HG03196 (cell line): ENCODE measurements at regions not wholly inside any gene's neighbourhood (a gene's known extent, or its start where the extent isn't known, plus 50 kb on each side); places are given as distances from the start of the nearest gene placed in this dataset.

Source experiments
- ATAC-seq: cut with Tn5 transposase; IDR thresholded peaks from one replicate; pipeline ENCODE4 v1.9.1; 2021; ENCODE audit not compliant: unreplicated experiment

DNA sequence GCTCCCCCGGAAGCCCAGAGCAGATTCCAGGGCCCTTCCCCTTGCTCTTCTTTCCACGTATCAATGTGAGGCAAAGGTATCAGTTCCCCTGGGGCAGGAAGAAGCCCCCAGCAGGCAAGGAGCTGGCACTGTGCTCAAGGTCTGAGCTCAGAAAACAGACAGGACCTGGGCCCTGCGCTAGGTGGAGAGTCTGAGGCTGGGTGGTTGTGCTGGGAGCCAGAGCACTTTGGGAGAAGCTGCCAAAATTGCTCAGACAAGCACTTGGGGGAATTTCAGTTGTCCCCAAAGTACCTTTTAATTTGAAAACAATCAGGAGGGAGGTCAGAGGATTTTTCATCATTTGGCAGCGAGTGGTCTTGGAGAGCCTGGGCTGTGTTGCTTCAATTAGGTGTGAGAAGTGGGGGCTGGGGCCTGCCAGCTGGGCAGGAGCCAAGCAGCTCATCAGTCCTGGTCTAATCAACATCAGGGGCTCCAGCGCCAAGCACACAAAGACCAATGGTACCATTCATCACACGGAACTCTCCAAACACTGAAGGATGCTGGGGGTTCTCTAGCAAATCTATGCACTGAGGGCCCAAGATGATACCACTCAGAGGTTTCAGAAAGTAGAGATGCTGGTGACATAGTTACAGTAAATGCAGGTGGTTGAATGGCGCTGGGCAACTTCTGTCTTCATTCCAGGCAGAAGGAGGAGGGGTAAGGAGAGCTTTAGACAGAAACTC is 176.5 kb downstream of the SNX18 start:
- no peak for ATAC-seq

DNA sequence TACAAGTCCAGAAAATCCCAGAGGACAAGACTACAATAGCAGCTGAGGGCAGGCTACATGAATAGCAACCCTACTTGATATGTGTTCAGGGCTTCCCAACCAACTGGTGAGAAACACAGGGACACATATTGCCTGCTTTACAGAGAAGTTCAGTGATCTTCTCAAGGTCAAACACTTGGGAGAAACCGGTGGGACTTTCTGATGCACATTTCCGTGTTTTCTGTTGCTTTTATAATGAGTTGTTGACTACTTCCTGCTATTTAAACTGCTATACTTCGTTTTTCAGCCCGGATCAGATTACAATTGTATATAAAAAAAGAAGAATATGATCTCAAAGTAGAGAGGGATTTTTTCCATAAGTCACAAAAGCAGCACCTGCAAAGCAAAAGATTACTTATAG is 175.1 kb downstream of the SNX18 start:
- no peak for ATAC-seq

DNA sequence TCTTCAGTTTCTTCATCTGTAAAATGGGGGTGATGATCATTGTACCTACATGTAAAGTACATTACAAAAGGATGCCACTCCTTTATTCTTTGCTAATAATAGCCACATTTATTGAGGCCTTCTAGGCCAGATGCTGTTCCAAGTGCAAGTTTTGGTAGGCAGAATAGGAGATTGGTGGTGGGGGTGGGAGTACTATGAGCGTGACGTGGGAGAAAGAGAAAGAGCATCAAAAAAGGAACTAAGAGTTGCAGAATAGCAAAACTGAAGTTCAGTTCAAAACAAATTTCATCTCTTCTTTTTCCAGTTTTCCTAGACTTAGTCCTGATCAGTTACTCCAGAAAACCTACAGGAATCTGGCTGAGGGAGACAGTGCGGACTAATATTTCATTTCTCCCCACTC is 174.1 kb downstream of the SNX18 start:
- no peak for ATAC-seq

DNA sequence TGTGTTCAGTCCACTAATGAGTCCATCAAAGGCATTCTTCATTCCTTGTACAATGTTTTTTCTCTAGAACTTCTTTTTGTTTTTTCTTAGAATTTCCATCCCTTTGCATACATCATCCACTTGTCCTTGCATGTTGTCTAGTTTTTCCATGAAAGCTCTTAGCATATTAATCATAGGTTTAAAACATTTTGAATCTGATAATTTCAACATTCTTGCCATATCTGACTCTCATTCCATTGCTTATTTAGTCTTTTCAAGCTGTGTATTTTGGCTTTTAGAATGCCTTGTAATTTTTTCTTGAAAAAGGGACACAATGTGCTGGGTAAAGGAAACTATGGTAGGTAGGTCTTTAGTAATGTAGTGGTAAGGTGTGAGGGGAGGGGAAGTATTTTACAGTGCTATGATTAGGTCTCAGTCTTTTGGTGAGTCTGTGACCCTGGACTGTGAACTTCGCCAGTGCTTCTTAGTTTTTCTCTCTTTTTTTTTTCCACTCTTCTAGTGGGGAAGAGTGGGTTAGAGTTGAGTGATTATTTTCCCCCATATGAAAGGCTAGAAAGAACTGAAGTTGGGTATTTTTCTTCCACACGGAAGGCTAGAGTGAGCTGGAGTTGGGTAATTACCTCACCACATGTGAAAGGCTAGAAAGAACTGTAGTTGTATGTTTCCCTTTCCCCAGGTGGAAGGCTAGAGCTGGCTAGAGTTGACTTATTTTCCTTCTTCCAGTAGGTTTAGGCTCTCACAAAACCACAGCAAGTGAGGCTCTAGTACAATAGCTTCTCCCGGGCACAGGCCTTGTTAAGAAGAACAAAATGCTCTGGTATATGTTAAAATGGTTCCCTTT is 172.1 kb downstream of the SNX18 start:
- ATAC-seq: no peak

DNA sequence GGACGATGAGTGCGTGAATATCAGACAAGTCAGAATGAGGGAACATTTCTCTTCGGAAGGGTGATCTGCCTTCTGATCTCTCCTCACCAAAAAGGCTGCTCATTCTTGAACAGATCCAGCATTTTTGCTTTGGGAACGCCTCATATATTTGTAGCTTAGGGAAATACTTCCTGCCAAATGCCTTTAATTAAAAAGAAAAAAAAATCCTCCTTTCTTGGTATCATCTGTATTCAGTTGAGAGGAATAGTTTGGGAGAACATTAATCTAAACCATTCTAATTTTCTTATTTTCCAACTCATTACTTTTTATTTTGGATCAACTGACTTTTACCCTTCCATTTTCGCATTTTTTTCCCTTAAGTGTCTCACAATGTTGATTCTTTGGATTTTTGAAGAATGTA is 163.4 kb downstream of the SNX18 start:
- ATAC-seq: no peak

DNA sequence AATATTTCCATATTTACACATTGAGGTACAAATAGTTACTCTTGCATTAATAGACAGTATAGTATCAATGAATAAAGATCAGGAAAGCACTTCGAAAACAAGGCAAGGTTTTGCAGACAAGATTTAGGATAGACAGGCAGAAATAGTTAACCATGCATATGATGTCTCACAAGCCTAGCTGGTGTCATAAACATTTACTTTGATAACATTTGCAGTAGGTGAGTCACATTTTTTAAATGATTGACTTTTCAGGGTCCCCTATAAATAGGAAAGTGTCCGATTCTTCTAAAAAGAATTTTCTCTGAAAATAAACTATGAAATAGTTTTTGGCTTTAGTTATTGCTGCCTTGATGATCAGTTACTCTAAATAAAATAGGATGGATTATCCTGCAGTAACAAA is 162.1 kb downstream of the SNX18 start:
- no peak for ATAC-seq

DNA sequence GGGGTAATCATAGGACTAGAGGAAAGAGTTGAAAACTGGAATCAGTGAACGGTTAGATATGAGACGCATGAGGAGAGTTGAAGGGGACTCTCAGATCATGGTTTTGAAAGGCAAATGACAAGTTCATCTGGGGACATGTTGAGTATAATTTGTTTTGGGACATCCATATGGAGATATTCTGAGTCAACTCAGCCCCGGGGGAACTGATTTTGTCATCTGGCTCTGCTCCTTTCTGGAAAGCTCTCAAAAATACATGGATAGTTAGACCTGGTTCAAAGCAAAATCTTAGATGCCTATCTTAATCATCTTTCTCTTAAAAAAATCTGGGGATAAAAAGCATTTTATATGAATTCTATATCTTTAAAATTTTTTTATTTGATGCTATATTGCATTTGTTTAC is 161.2 kb downstream of the SNX18 start:
- ATAC-seq: no peak

DNA sequence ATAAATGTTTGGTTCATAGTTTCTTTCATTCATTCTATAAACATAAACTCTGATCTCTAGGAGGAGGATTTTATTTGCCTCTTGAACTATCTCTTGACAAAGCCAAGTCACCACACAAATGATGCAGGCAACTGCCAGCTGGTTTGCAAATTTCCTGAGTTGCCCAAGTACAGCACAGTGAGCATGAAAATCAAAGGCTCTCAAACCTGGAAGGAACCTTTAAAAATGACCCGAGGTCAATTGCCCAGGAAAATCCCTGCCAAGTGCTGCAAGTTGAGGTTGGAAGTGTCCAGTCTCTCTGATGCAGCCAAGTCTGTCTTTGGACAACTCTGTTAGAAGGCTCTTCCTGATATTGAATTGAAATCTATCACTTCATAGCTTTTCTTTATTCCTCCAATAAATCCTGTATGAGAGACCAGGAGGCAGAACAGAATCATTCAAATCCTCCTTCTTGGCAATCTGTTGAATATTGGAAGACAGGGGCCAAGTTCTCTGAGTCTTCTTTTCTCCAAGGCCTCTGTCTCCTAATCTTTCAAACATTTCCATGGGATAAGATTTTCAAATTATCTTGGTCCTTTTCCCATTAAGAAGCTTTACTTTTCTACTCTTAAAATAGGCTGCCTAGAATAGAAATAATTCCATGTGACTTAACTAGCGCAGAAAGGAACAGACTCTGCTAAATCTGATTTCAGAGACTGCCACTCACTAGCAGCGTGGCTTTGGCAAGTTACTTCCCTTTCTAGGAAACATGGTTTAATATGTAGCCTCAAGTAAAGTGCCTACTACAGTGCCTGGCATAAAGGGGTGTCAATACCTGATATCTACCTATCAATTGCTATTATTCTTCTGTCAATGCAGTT is 159.2 kb downstream of the SNX18 start:
- no peak for ATAC-seq

DNA sequence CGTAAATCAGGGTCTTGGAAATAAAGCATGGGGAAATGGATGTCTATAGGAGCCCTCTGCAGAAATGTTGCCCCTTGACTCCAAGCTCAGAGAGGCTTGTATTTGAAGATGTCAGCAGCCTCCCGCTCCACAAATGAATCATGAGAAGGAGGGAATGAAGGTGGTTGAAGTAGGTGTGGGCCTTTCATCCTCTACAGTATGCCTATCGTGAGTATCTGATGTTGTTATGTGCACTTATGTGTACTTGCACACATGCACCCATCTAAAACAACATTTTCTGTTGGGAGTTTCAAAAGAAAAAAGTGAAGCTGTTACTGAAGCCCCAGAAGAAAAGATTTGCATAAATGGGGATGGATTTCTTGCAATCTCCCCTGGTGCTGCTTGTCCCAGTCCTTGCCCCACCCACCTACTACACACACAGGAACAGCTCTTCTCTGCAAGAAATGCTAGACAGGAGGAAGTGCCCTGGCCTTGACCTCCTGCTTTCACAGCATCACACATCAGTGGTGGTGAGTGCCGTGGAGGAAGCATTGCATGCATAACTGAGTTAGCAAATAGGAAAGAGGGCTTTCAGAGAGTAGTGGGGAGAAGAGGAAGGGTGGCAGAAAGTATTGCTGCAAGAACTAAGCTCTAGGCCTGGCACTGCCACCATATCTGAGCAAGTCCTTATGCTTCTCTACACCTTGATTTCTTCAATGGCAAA is 156.1 kb downstream of the SNX18 start:
- ATAC-seq: no peak

DNA sequence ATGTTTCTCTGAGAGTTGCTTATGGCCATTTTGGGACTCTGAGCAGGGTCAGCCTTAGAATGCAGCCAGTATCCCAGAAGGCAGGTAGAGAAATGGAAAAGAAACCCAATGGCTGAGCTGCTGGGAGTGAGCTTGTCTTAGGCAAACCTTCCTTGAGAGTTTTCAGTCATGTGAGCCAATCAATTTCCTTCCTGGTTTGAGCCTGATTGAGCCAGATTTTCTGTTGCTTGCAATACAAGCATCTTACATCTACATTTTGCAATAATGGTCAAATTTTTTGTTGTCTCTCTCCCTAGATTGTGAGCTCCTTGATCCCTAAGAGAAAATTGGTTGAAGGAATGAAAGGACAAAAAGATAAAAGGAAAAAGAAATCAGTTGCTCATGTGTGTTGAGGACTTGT is 155.3 kb downstream of the SNX18 start:
- ATAC-seq: no peak

DNA sequence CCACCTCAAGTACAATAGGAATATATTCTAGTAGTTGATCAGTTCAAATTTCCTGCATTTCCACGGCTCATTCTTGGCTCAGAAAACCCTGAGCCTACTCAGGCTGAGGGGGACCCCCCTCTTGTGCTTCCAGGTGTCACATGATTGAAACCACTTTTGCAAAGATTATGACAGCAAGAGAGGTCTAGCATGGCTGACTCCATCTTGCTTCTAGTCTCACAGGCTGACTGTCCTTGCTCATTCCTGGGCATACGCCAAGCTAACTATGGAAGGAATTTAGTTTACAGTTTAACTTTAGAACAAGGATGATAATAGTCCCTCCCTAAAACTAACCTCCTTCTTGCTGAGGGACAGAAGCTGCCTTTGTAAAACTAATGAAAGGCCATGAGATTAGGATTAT is 154.1 kb downstream of the SNX18 start:
- ATAC-seq: no peak

DNA sequence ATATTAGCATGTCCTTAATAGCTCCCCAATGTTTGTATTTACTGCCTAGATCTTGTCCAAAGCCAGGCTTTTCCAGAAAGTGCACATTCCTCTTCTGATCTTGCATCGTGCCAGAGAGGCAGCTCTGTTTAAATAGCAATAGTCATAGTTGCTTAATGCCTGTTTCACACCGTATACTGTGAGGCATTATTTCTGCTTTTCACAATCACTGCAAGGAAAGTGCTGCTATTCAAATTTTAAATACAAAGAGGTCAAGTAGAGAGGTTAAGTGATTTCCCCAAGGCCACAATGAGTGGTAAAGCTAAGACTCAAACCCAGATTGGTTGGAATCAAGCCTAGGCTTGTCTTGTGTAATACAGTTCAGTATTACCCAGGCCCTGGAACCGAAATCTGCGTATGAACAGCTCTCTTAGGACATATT is 153.6 kb downstream of the SNX18 start:
- ATAC-seq: no peak

DNA sequence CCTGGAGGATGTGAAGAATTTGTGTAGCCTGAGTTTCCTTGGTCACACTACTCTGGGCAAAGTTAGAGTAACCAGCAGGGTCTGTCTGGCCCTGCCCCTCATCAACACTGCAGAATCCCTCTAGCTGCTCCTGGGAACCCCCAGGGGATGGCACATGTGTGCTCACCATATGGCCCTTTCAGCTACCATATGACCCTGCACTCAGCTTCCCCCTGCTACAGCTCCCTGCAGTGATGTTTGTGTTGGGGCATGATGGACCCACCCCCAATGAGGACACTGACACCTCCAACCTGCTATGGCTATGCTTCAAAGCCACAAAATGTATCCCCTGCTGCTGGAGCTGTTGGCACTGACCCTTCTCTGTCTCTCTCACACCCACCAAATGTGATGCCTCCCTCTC is 152.7 kb downstream of the SNX18 start:
- no peak for ATAC-seq

DNA sequence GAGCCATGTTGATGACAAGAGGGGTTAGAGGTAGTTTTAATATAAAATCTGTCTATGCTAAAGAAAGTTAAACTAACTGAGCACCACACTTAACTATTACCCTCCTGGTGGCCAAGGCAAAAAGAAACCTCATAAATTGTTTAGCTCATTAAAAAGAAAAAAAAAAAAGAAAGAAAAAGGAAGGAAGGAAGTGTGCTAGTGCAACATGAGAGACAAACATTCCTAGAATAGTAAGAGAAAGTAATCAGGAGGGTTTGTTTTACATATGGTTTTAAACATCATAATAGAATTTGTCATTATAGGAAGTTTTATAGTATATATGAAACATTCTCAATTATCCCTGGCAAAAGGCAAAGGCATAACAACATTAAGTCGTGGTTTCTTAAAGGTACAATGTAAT is 152.3 kb downstream of the SNX18 start:
- no peak for ATAC-seq

DNA sequence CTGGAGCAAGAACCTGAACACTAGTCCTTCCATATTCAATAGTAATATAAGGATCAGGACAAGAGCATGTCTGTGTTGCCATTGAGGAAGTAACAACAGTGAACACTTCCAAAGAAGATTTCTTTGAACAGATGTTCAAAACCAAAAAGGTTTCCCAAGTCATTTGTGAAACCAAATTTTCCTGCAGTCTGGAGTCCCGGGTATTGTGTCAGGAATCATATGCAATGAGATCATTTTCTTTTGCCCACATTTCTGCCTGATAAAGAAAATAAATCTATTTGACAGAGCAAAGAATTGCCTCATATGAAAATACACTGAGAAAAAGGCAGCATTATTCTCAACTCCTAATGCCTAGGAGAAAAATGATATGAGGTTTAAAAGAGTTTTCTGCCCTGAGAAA is 151.7 kb downstream of the SNX18 start:
- ATAC-seq: no peak

DNA sequence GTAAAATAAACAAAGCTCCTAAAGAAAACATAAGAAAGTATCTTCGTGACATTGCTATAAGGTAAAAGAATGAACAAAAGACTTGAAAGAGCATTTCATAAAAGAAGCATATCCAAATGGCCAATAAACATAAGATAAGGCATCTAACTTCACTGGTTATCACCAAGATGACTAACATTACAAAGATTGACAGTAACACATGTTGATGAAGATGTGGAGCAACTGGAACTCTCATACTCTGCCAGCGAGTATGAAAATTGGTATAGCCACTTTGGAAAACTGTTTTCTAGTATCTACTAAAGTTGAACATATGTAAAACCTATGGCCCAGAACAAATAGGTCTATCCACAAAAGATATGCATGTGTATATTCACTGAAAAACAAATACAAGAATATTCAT is 150.5 kb downstream of the SNX18 start:
- ATAC-seq: no peak

DNA sequence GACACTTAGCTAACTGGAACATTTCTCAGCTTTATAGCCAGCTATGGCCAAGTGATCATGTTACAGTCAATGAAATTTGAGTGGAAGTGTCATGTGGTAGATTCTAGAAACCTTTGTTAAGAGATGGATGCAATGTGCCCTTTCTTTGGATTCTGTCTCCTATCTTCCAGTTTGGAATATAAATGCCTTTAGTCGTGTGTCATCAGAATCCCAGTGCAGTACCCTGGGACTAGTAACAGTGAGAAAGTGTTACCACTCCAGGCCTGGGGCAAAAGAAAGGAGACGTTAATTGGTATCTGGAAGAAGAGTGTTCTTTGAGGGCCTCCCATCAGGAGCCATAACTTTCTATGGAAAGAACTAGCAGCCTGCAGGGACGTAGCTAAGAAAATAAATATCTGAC is 149.6 kb downstream of the SNX18 start:
- ATAC-seq: no peak

DNA sequence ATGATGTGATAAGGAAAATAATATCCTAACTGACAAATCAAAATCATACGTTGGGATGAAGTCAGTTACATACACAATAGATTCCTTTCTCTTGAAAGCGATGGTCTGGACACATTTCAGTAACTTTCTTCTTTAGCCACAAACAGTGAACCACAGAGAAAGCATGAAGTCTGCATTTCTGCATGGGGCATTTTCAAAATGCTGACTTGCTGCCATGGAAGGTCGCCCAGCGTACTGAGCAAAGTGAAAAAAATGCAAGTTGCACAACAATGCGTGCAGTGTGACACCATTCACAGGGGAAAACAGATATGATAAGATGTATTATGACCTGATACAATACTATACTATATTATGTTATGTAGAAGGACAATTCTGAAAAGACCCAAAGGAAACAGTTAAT is 146.3 kb downstream of the SNX18 start:
- no peak for ATAC-seq

DNA sequence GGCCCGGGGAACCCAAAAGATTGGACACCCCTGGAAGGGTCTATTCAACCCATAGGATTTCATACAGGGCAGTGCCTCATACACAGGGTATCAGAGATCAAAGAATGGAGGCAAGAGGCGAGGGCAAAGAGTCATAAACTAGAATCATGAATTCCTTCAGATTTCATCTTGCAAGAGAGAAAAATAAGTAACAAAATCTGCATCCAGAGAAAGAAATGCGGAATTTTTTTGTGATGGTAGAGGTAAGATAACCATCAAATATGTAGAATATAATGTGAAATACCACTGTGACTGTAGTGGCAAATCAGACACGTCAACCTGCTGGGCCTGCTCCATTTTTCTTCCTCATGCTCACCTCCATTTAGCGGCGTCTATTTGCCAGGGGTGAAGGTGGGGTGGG is 143.6 kb downstream of the SNX18 start:
- ATAC-seq: no peak

DNA sequence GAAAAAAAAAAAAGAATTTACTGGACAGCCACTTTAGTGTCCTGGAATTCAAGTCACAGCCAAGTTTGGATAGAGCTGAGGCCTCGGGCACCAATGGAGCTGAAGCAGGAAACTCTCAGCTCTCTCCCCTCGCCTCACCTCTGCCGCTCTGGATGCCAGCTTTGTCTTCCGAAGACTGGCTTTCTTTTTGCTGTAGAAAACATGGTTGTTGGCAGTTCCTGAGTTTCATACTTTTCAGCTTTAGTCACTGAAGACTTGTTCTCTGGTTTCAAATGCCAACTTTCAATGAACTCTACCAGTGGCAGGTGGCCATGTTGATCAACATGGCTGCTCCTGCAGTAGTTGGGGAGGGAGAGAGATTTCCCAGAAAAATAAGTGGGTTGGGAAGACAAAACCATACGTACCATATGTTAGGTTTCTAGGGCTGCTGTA is 142.2 kb downstream of the SNX18 start:
- no peak for ATAC-seq

DNA sequence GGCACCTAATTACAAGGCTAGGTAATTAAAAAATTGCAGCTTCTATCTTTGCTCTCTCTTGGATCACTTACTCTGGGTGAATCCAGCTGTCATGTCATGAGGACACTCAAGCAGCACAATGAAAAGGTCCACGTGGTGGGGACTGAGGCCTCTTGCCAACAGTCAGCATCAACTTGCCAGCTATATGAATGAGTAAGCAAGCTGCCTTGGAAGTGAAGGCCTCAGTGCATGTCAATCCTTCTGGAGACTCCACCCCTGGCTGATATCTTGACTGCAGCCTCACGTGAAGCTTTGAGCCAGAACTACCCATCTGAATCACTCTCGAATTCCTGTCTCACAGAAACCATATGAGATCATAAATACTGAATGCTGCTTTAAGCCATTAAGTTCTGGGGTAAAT is 140.5 kb downstream of the SNX18 start:
- no peak for ATAC-seq
